ENCODE measurements at regions not wholly inside any gene's neighbourhood (a gene's known extent, or its start where the extent isn't known, plus 50 kb on each side); places are given as distances from the start of the nearest gene placed in this dataset.

DNA sequence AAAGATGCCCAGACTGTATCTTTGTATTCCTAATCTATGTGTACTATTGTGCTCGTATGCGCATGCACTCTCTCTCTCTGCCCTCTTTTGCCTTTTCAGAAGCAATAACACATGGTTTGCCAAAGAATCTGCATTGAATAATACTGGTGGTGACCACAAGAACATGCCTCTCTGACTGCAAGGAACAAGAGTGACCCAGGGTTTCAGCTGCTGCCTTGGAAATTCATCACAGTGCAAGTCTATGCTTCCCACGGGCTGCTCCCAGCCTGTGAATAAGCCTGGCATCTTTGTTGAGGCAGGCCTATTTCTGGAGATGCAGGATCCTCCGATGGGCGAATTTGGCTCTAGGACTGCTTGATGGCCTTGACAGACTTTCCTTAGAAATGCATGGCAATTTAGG, 689.4 kb upstream of the FANCL start:
- TF ChIP-seq, protein P1, sequence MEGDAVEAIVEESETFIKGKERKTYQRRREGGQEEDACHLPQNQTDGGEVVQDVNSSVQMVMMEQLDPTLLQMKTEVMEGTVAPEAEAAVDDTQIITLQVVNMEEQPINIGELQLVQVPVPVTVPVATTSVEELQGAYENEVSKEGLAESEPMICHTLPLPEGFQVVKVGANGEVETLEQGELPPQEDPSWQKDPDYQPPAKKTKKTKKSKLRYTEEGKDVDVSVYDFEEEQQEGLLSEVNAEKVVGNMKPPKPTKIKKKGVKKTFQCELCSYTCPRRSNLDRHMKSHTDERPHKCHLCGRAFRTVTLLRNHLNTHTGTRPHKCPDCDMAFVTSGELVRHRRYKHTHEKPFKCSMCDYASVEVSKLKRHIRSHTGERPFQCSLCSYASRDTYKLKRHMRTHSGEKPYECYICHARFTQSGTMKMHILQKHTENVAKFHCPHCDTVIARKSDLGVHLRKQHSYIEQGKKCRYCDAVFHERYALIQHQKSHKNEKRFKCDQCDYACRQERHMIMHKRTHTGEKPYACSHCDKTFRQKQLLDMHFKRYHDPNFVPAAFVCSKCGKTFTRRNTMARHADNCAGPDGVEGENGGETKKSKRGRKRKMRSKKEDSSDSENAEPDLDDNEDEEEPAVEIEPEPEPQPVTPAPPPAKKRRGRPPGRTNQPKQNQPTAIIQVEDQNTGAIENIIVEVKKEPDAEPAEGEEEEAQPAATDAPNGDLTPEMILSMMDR (IDR thresholded peaks at IDR 0.05), result no peak
- TF ChIP-seq POLR2AphosphoS5 (IDR thresholded peaks at IDR 0.05) (no peak), POLR2A (IDR thresholded peaks at IDR 0.05) (no peak)
